ENCODE measurements at regions not wholly inside any gene's neighbourhood (a gene's known extent, or its start where the extent isn't known, plus 50 kb on each side); places are given as distances from the start of the nearest gene placed in this dataset.

- ChIA-PET CTCF (no interaction called here), POLR2A (no interaction called here)
- TF ChIP-seq L3MBTL2 (conservative IDR thresholded peaks at IDR 0.05) (no peak), NFRKB (IDR thresholded peaks at IDR 0.05) (no peak), TARDBP (IDR thresholded peaks at IDR 0.05) (no peak), FOXA1 (IDR thresholded peaks at IDR 0.05) (no peak), ARNT (IDR thresholded peaks at IDR 0.05) (no peak), CTBP1 (IDR thresholded peaks at IDR 0.05; ENCODE audit: borderline replicate concordance) (no peak), LEF1 (IDR thresholded peaks at IDR 0.05; ENCODE audit: borderline replicate concordance) (no peak), SUZ12 (IDR thresholded peaks at IDR 0.05) (no peak), BHLHE40 (IDR thresholded peaks at IDR 0.05; ENCODE audit: borderline replicate concordance) (no peak), HDGF (IDR thresholded peaks at IDR 0.05; ENCODE audit: borderline replicate concordance) (no peak), ZNF384 (IDR thresholded peaks at IDR 0.05) (no peak), FOXM1 (IDR thresholded peaks at IDR 0.05; ENCODE audit: borderline replicate concordance) (no peak), FOXK2 (IDR thresholded peaks at IDR 0.05) (no peak), ELF4 (IDR thresholded peaks at IDR 0.05) (no peak), PKNOX1 (IDR thresholded peaks at IDR 0.05) (no peak), SP1 (IDR thresholded peaks at IDR 0.05) (no peak)
Measured at GRCh38 chr11:109029927-109030326, 365.1 kb downstream of the DDX10 start.

GRCh38 chr11:109033627-109034338, 368.9 kb downstream of the DDX10 start:
- POLR2A ChIA-PET = no interaction called here
- CTCF ChIA-PET = interaction anchor here (0.6 kb wide), 1 partner anchor 305 kb away, joined by 3 read pairs; no protein-coding TSS in a partner anchor
- no peak for TF ChIP-seq L3MBTL2 (conservative IDR thresholded peaks at IDR 0.05)
- TF ChIP-seq FOXM1 (IDR thresholded peaks at IDR 0.05; ENCODE audit: borderline replicate concordance) = no peak
- no peak for TF ChIP-seq SP1 (IDR thresholded peaks at IDR 0.05)
- TF ChIP-seq FOXA1 (IDR thresholded peaks at IDR 0.05) = no peak
- no peak for TF ChIP-seq NFRKB (IDR thresholded peaks at IDR 0.05)
- TF ChIP-seq BHLHE40 (IDR thresholded peaks at IDR 0.05; ENCODE audit: borderline replicate concordance) = no peak
- TF ChIP-seq ZNF384 (IDR thresholded peaks at IDR 0.05) = no peak
- TF ChIP-seq ARNT (IDR thresholded peaks at IDR 0.05) = no peak
- TF ChIP-seq SUZ12 (IDR thresholded peaks at IDR 0.05) = no peak
- TF ChIP-seq ELF4 (IDR thresholded peaks at IDR 0.05) = no peak
- TF ChIP-seq HDGF (IDR thresholded peaks at IDR 0.05; ENCODE audit: borderline replicate concordance) = no peak
- no peak for TF ChIP-seq FOXK2 (IDR thresholded peaks at IDR 0.05)
- no peak for TF ChIP-seq LEF1 (IDR thresholded peaks at IDR 0.05; ENCODE audit: borderline replicate concordance)
- TF ChIP-seq CTBP1 (IDR thresholded peaks at IDR 0.05; ENCODE audit: borderline replicate concordance) = no peak
- TF ChIP-seq PKNOX1 (IDR thresholded peaks at IDR 0.05) = no peak
- no peak for TF ChIP-seq TARDBP (IDR thresholded peaks at IDR 0.05)
- no peak for DNase-seq (ENCODE audit: extremely low spot score)

More at GRCh38 chr11:109029927-109030326, 365.1 kb downstream of the DDX10 start:
- DNase-seq (ENCODE audit: extremely low spot score) = no peak

- no peak for TF ChIP-seq ARNT (IDR thresholded peaks at IDR 0.05)
- TF ChIP-seq NFRKB (IDR thresholded peaks at IDR 0.05) = no peak
- TF ChIP-seq FOXA1 (IDR thresholded peaks at IDR 0.05) = no peak
- TF ChIP-seq FOXM1 (IDR thresholded peaks at IDR 0.05; ENCODE audit: borderline replicate concordance) = no peak
- no peak for TF ChIP-seq BHLHE40 (IDR thresholded peaks at IDR 0.05; ENCODE audit: borderline replicate concordance)
- TF ChIP-seq L3MBTL2 (conservative IDR thresholded peaks at IDR 0.05) = no peak
- TF ChIP-seq SUZ12 (IDR thresholded peaks at IDR 0.05) = no peak
- TF ChIP-seq CTBP1 (IDR thresholded peaks at IDR 0.05; ENCODE audit: borderline replicate concordance) = no peak
- TF ChIP-seq SP1 (IDR thresholded peaks at IDR 0.05) = no peak
- no peak for TF ChIP-seq ELF4 (IDR thresholded peaks at IDR 0.05)
- ChIA-PET POLR2A (no interaction called here), CTCF (interaction anchor here (0.6 kb wide), 1 partner anchor 305 kb away, joined by 3 read pairs; no protein-coding TSS in a partner anchor)
- DNase-seq (ENCODE audit: extremely low spot score) = no peak
Measured at GRCh38 chr11:109034339-109034696, 369.4 kb downstream of the DDX10 start.

GRCh38 chr11:109035284-109035683, 370.4 kb downstream of the DDX10 start:
- no peak for DNase-seq (ENCODE audit: extremely low spot score)
- no peak for TF ChIP-seq BHLHE40 (IDR thresholded peaks at IDR 0.05; ENCODE audit: borderline replicate concordance)
- no peak for TF ChIP-seq SP1 (IDR thresholded peaks at IDR 0.05)
- TF ChIP-seq SUZ12 (IDR thresholded peaks at IDR 0.05) = no peak
- no peak for TF ChIP-seq CTBP1 (IDR thresholded peaks at IDR 0.05; ENCODE audit: borderline replicate concordance)
- TF ChIP-seq LEF1 (IDR thresholded peaks at IDR 0.05; ENCODE audit: borderline replicate concordance) = no peak
- TF ChIP-seq PKNOX1 (IDR thresholded peaks at IDR 0.05) = no peak
- no peak for TF ChIP-seq FOXK2 (IDR thresholded peaks at IDR 0.05)
- TF ChIP-seq ELF4 (IDR thresholded peaks at IDR 0.05) = no peak
- TF ChIP-seq ZNF384 (IDR thresholded peaks at IDR 0.05) = no peak
- TF ChIP-seq TARDBP (IDR thresholded peaks at IDR 0.05) = no peak
- TF ChIP-seq NFRKB (IDR thresholded peaks at IDR 0.05) = no peak
- TF ChIP-seq FOXM1 (IDR thresholded peaks at IDR 0.05; ENCODE audit: borderline replicate concordance) = no peak
- no peak for TF ChIP-seq HDGF (IDR thresholded peaks at IDR 0.05; ENCODE audit: borderline replicate concordance)
- no peak for TF ChIP-seq ARNT (IDR thresholded peaks at IDR 0.05)
- no peak for TF ChIP-seq FOXA1 (IDR thresholded peaks at IDR 0.05)
- no peak for TF ChIP-seq L3MBTL2 (conservative IDR thresholded peaks at IDR 0.05)
- CTCF ChIA-PET = interaction anchor here (0.6 kb wide), 1 partner anchor 27 kb away, joined by 3 read pairs; no protein-coding TSS in a partner anchor
- POLR2A ChIA-PET = no interaction called here

GRCh38 chr11:109036011-109036410, 371.1 kb downstream of the DDX10 start:
- POLR2A ChIA-PET = no interaction called here
- TF ChIP-seq FOXK2 (IDR thresholded peaks at IDR 0.05) (no peak), L3MBTL2 (conservative IDR thresholded peaks at IDR 0.05) (no peak), CTBP1 (IDR thresholded peaks at IDR 0.05; ENCODE audit: borderline replicate concordance) (no peak), TARDBP (IDR thresholded peaks at IDR 0.05) (no peak), ELF4 (IDR thresholded peaks at IDR 0.05) (no peak), NFRKB (IDR thresholded peaks at IDR 0.05) (no peak), FOXM1 (IDR thresholded peaks at IDR 0.05; ENCODE audit: borderline replicate concordance) (no peak), FOXA1 (IDR thresholded peaks at IDR 0.05) (no peak), ARNT (IDR thresholded peaks at IDR 0.05) (no peak), SUZ12 (IDR thresholded peaks at IDR 0.05) (no peak), HDGF (IDR thresholded peaks at IDR 0.05; ENCODE audit: borderline replicate concordance) (no peak), SP1 (IDR thresholded peaks at IDR 0.05) (no peak), PKNOX1 (IDR thresholded peaks at IDR 0.05) (no peak), ZNF384 (IDR thresholded peaks at IDR 0.05) (no peak), BHLHE40 (IDR thresholded peaks at IDR 0.05; ENCODE audit: borderline replicate concordance) (no peak), LEF1 (IDR thresholded peaks at IDR 0.05; ENCODE audit: borderline replicate concordance) (no peak)
- CTCF ChIA-PET = no interaction called here
- no peak for DNase-seq (ENCODE audit: extremely low spot score)
